Epidermal melanocyte (primary cell): ENCODE measurements at regions not wholly inside any gene's neighbourhood (a gene's known extent, or its start where the extent isn't known, plus 50 kb on each side); places are given as distances from the start of the nearest gene placed in this dataset.
"Not testable (repeated sequence)": the region's sequence is repeated elsewhere in the genome, so short reads cannot be mapped to it uniquely, and the experiment has no call there.

ENCODE experiments used
- DNase-seq: peaks from one replicate; pipeline ENCODE4 v3.0.0; 2011; ENCODE audit warnings: low spot score; ENCODE audit not compliant: insufficient read length

DNA sequence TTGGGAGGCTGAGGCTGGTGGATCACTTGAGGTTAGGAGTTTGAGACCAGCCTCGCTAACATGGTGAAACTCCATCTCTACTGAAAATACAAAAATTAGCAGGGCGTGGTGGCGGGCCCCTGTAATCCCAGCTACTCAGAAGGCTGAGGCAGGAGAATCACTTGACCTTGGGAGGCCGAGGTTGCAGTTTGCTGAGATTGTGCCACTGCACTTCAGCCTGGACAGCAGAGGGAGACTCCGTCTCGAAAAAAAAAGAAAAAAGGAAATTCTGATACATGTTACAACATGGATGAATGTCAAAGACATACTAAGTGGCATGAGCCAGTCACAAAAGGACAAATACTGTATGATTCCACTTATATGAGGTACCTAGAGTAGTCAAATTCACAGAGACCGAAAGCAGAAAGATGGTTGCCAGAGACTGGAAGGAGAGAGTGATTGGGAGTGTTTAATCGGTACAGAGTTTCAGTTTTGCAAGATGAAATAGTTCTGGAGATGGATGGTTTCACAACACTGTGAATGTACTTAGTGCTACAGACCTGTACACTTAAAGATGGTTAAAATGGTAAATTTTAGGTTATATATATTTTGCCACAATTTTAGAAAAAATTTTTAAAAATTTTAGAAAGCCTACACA is 92.3 kb downstream of the BLID start:
- DNase-seq: no peak

DNA sequence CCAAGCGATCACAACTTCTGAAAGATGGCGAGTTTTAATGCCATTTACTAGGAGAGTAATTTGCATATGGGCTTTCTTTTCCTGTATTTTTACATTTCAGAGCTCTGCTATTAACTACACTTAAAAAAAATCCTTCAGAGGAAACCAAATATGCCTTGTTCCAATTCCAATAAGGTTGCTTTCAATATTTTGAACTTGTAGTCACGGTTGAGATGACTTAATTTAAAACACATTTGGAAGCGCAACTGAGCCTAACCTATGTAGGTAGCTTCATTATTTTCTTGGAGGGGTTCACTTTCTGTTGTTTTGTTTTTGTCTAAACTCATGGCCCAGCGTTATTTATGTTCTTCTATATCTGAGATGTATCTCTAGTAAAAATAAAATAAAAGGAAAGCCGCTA is 93.4 kb downstream of the BLID start:
- no peak for DNase-seq

DNA sequence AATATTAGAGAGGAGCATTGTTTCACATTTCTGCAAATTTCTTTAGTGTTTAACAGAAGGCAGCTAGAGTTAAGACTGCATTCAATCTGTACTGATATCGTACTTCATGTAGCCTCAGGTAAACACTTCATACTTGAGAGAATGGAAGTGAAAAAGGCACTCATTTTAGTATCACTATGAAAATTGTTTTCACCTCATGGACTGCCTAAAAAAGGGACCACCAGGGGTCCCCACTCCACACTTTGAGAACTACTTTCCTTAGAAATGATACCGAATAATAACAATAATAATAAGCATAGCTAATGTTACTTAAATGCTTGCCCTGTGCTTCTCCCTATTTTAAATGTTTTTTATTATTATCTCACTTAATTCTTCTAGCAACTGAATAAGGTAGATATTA is 95.1 kb downstream of the BLID start:
- no peak for DNase-seq

- DNase-seq: no peak
Measured at GRCh38 chr11:122019908-122020694, 95.9 kb downstream of the BLID start.

GRCh38 chr11:122007601-122008071 is 108.4 kb downstream of the BLID start:
- DNase-seq: no peak

DNA sequence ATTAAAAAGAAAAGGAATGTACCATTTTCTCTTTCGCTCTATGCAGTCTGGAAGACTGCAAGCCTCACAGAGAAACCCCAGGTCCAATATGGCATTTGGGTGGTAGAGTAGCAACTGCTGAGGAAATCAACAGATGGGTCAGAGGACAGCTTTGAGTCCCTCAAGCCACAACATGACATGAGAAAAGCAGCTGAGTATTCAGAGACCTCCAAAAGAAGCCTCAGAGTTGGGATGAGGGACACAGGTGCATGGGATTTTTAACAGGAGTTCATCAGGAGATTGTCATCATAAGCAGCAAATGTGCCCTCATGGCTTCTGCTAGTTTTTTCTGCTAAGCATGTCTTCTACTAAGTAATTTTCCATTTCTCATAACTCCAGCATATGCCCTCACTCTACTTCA is 111.6 kb downstream of the BLID start:
- DNase-seq: no peak

GRCh38 chr11:122002926-122003325 is 113.1 kb downstream of the BLID start:
- DNase-seq: no peak

GRCh38 chr11:122002047-122002446 is 114.0 kb downstream of the BLID start:
- no peak for DNase-seq

DNA sequence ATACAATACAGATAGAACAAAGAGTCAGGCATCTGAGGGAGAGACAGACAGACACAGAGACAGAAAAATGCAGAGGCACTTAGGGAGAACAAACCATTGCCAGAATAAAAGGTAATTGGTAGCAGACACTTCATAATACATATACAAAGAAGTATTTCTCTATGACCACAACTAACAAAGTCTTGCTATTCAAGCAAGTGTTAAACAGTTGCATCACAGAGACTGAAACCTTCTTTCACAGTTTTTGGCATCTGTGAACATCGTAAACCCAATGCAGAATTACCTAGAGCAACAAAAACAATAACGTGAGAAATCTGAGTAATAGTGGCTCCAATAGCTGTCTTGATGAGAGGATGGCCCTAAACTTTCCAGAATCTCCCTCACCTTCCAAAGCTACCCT is 116.4 kb downstream of the BLID start:
- no peak for DNase-seq

DNA sequence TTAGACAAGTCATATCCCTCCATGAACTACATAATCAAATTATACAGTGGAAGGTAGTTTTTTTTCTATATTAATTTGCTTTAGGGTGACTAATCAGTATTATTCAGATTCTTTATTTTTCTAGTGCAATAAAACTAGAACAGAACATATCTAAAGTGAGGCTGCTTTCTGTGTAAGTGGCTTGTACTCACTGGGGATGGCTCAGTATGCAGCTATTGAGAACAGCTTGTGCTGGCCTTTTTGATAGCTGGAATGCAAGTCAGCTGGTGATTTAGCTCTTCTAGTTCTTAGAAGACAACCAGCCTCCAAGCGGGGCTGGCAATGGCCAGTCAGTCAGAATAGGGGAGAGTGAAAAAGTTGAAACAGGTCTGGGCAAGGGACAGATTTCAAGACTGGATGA is 119.4 kb downstream of the BLID start:
- no peak for DNase-seq

- DNase-seq: no peak
Measured at GRCh38 chr11:121983901-121984300, 132.1 kb downstream of the BLID start.

DNA sequence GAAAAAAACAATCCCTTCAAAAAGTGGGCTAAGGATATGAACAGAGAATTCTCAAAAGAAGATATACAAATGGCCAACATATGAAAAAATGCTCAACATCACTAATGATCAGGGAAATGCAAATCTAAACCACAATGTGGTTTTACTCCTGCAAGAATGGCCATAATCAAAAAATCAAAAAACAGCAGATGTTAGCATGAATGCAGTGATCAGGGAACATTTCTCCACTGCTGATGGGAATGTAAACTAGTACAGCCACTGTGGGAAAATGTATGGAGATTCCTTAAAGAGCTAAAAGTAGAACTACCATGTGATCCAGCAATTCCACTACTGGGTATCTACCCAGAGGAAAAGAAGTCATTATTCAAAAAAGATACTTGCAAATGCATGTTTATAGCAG is 138.1 kb downstream of the BLID start:
- not testable (repeated sequence) for DNase-seq

DNA sequence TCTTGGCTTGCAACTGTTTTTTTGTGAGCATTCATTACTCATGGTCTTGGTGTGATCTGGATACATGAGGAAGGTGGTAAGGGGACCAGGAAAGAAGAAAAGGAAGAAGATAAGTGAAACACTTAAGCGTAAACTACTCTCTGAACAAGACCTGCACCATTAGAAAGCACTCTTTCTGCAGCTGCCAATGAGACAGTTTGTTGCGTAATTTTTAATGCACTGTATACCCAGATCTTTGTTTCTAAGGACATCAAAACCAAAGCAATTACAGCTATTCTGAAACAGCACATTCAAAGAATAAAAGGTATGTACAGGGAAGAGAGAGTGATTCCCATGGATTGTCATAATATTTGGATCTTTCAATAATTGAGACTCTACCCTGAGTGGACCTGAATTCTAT is 147.4 kb downstream of the BLID start:
- DNase-seq: no peak

- DNase-seq: no peak
Measured at GRCh38 chr11:121967131-121967704, 148.8 kb downstream of the BLID start.

- DNase-seq: no peak
Measured at GRCh38 chr11:121965330-121965729, 150.7 kb downstream of the BLID start.

DNA sequence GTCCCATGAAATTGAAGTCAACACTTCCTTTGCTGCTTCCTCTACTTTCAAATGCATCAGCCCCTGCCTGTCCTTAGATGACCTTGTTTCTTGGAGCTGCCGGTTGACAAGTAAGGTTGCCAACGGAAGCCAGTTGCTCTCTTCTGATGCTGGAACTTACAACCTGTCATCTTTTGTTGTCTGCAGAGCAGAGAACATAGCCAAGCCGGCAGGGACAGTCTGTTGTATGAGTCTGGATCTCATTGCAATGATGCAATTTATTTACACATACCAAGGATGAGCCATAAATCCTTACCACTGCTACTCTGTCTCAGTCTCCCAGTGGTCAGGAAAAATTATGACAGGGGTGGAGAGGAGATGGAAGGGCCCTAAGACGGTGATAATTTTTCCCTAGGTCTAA is 151.4 kb downstream of the BLID start:
- DNase-seq: no peak

DNA sequence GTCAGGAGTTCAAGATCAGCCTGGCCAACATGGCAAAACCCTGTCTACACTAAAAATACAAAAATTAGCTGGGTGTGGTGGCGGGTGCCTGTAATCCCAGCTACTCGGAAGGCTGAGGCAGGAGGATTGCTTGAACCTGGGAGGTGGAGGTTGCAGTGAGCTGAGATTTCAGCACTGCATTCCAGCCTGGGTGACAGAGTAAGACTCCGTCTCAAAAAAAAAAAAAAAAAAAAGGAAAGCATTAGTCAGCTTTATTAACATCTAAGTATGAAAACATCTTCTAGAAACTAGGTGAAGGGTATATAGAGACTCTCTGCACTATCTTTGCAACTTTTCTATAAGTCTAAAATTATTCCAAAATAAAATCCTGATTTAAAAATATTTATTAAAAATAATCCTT is 152.2 kb downstream of the BLID start:
- DNase-seq: not testable (repeated sequence)

DNA sequence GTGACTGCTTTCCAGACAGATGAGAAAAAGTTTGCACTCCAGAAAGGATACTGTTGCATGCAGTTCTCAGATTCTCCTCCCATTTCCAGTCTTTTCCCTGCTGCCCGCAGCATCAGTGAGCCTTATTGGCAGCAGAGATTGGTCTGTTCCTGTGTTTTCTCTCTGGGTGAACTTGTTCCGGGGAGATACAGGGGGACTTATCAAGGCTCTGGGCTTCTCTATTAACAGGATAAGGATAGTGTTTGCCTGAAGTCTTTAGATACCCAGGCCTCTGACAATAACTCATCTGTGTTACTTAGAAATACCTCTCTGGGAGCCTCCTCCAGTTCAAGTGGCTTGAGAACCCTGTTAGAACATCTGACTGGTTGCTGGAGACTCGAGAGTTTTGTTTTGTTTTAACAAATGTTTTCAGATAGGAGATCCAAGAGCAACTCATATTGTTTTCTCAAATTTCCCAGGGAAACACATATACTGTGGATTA is 154.7 kb downstream of the BLID start:
- no peak for DNase-seq

DNA sequence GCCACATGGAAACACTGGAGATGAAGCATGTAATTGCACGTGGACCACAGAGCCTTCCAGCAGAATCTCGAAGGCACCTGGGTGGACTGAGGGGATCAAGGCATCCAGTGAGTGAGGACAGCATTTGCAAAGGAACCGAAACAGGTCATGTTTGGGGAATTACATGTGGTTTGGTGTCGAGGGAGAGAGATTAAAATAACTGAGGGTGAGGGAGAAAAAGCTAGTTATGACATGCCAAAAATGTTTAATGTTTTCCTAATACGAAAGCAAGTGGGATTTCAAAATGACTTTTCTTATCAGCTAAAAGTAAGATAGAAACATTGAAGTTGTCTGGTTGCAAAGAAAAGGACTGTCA is 157.1 kb downstream of the BLID start:
- no peak for DNase-seq

GRCh38 chr11:121958323-121958970 is 157.6 kb downstream of the BLID start:
- peak; percentile 24 for DNase-seq

DNA sequence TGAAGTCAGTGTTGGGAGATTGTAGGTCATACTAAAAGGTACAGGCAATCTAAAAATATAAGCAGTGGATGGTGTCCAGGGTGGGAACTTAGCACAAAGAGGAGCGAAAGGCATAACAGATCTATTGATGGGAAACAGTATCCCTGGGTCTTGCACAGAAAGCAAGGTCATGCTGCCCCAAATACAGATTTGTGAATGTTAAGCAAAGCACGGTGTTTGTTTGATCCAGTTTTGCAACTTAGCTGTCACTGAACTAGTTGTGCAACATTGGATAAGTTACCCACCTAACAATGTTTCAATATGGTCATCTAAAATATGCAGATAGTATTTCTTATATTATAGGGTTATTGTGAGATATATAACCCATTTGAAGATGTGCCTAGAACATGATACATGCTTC is 162.9 kb downstream of the BLID start:
- DNase-seq: no peak

DNA sequence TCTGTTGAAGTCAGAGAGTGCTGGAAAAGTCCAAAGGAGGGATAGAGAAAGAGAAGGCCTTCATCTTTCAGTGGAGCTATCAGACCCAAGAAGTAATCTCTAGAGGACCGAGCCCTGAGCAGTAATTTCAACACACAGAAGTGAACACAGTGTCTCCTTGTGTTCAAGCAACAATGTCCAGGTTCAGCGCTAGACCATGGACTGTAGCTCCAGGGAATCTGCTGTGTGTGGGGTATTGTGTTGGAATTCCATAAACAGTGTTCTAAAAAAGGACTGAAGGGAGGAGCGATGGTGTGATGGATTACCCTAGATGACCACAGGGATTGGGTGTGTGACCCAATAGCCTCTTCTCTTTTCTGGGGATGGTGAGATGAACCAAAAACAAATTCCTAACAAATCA is 165.9 kb downstream of the BLID start:
- DNase-seq: no peak
